NCI-H1417 treated with DMSO at 0.1 percent for 48 hours (cell line): ENCODE measurements at regions not wholly inside any gene's neighbourhood (a gene's known extent, or its start where the extent isn't known, plus 50 kb on each side); places are given as distances from the start of the nearest gene placed in this dataset.

ENCODE experiments used
- DNase-seq: peaks from one replicate; lab custom pipeline; 2025; lab: John Stamatoyannopoulos, UW

DNA sequence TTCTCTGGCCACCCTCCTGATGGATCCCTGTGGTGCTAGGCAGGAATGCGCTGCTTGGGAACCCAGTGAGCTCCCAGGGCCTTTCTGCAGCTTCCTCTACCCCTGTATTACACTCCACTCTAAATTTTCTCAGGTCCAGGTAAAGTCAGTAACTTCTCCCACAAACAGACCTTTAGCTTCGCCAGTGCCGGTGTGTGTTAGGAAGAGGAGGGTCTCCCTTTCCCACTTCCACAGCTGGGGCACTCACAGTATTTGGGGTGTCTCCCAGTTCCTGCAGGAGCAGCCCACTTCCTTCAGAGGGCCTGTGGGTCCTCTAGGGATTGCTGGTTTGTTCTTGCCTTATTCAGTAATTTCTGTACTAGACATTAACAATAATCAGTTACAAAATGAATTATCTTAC lies 193.5 kb upstream of the PCDH17 start:
- no peak for DNase-seq

GRCh38 chr13:57443494-57443893 lies 188.1 kb upstream of the PCDH17 start:
- DNase-seq, result no peak

GRCh38 chr13:57450356-57450755 lies 181.2 kb upstream of the PCDH17 start:
- no peak for DNase-seq

DNA sequence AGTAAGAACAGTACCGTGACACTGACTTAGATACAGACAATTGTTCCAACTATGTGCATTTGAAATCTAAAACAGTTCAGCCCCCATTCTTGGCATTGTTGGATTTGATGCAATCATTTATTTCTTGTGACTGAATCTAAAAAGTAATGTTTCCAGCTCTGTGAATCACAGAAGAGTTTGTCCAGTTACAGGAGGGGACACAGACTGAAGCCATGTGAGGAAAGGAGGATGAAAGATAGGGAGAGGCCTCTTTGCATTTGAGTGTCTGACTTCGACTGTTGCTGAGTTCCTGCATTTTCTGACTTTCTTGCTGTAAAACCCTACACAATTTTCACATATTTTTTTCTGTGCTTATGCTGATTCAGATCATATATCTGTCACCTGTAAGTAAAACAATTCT lies 179.3 kb upstream of the PCDH17 start:
- no peak for DNase-seq

DNA sequence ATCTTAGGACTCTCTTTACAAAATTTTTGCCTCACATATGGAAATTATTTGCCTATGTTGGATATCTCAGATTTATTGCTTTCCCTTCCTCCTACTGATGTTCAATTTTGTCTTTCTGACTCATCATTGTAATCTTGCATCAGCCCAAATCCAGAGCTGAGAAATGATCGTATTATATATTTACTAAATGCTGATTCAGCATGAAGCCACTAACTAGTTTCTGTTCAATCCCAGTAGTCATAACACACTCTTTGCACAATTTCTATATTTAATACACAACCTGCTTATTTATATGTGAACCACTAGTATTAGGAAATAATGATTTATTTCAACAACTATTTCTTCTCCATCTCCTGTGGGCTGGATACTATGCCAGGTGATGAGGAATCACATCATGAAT lies 161.1 kb upstream of the PCDH17 start:
- no peak for DNase-seq

DNA sequence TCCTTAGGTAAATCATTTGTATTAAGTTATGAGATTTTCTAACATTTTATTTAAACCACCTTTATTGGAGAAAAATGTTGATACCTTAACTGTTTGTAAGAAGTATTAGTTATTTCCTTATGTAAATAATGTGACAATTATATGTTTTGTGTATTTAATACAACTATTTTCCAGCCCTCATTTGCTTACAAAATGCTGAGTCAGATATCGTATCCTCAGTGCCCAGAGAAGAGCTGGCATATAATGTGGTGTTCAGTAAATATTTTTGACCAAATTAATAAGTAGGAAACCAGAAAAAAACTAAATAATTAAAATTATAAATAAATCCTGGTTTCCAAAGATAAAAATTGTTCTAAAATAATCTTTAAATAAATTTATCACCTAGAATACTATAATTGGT lies 140.2 kb upstream of the PCDH17 start:
- DNase-seq, result no peak

- no peak for DNase-seq
Observed at GRCh38 chr13:57507752-57508463, 123.6 kb upstream of the PCDH17 start.

GRCh38 chr13:57511603-57512002 lies 119.9 kb upstream of the PCDH17 start:
- DNase-seq, result no peak

DNA sequence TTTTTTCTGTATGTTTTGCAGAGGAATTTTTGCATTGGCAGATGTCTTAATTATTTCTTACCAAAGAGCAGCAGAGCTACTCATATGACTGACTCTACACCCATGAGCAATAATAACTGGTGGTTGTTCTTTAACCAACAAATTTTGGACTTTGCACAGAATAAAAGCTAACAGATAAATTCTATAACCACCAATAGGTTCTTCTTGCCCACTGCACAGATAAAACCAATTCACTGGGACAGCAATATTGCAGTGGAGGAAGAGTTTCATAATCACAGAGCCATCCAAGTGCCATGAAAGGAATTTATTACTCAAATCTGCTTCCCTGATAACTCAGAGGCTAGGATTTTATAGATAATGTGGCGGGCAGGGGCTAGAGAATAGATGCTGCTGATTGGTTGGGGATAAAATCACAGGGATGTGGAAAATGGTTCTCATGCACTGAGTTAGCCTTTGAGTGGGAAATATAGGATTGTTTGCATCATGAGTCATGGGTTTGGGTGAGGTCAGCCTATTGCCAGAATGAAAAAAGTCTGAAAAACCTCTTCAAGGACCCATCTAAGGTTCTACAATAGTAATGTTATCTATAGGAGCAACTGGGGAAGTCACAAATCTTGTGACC lies 104.3 kb upstream of the PCDH17 start:
- no peak for DNase-seq

DNA sequence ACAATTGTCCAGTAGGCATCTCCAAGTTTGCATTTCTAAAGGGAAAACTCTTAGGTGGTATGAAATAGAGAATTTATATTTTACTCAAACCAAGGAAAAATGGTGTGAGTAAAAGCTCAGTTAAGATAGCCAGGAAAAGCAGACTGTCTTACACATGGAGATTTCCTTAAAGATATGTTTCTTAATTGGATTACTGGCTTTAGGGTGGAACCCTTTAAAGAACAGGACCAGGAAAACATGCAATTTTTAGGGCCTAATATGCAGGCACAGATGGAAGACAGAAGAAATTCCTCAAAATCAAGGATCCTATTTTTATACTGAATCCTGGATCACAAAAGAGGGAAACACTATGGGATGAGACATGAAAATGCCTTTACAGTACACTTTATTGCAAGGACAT lies 100.3 kb upstream of the PCDH17 start:
- DNase-seq, result no peak

DNA sequence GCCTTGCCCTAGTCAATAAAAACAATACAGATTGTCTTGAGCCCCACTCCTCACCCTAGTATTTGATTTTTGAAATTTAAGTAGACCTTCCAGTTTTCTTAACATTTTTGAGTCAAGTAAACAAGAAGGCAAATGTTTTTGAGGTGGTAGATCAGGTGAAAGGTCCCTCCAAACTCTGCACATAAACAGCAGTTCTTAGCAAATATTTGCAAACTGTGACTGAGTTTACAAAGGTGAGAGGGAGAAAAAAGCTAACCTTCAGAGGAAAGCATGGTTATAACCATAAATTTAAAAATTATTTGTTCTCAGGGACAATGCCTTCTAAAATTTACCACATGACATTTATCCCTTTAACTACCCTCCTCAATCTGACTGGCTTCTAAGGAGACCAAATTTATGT lies 84.6 kb upstream of the PCDH17 start:
- DNase-seq, result no peak

DNA sequence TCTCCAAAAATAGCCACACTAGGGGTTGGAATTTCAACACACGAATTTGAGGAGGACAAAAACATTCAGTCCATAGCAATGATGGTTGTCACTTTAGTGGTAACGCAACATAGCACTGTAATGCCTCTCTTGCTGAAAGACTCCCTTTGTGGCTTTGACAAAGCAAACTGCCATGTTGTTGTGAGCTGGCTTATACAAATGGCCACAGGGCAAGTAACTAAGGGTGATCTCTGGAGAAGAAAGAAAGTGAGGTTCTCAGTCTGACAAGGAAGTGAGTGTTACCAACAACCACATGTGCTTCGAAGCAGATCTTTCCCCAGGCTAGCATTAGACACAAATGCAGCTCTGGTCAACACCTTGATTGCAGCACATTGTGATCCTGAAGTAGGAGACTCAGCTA lies 79.1 kb upstream of the PCDH17 start:
- no peak for DNase-seq

DNA sequence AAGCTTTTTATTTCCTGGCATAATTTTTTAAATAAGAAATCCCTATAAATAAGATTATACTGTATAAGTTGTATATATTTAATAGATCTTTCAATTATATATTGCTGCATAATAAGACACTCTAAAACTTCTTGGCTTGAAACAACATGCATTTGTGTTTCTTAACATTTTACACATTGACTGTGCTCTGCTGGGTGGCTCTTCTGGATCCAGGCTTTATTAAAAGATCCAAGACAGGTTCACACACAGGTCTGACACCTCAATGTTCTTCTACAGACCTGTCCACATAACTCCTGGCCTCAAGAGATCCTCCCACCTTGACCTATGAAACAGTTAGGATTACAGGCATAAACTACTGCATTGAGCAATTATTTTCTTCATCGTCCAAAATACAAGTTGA lies 77.6 kb upstream of the PCDH17 start:
- no peak for DNase-seq

DNA sequence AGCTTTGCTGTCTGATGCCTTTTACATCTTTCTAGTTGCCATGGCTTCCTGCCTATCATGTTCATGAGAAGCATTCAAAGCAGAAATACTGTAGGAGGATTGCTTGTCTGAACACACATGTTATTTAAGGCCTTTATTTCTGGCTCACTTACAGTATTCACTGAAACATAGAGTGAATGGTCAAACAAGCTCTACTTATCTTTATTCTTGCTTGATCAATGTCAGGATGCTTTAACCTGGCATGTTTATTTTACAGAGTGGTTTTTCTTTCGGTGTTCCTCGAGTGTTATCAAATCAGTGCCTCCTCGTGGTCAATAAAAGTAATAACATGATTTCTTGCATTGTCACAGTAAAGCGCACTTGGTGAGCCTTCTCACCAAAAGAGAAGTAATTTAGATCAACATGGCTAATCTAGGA lies 73.5 kb upstream of the PCDH17 start:
- DNase-seq, result no peak

DNA sequence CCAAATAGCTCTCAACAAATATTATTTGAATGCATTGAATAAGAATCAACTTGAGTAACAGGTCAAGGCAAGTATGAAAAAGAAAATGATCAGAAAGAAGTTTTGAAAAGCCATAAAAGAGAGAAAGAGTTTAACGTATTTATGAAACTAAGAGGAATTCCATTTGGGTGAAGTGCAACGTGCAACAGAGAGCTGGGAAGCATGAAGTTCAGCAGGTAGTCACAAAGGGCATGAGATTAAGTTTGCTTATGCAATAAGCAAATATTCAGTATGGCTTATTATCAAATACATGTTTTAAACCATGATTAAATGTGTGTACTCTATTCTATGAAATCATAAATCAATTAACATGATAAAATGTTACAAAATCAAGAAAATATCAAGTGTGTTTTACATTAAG lies 62.7 kb upstream of the PCDH17 start:
- no peak for DNase-seq

DNA sequence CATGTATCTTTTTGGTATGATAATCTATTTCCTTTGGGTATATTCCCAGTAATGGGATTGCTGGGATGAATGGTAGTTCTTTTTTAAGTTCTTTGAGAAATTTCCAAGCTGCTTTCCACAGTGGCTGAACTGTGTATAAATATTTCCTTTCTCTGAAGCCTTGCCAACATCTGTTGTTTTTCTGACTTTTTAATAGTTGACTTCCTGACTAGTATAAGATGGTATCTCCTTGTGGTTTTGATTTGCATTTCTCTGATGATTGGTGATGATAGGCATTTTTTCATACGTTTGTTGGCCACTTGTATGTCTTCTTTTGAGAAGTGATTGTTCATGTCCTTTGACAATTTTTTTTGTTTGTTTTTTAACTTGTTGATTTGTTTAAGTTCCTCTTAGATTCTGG lies 61.6 kb upstream of the PCDH17 start:
- no peak for DNase-seq
